BLaER1 treated with 17β-estradiol and CSF1 and Interleukin-3, amounts not matched to agents 10 nM and 100 nM (cell line): ENCODE measurements at regions not wholly inside any gene's neighbourhood (a gene's known extent, or its start where the extent isn't known, plus 50 kb on each side); places are given as distances from the start of the nearest gene placed in this dataset.
"Not testable (repeated sequence)": the region's sequence is repeated elsewhere in the genome, so short reads cannot be mapped to it uniquely, and the experiment has no call there.

Experiments used
- H3K27ac ChIP-seq, 11 experiments: shearing (Covaris generic); formaldehyde crosslinking; 2 replicates each; pipeline ENCODE4 v1.8.1; 2022
- H3K27me3 ChIP-seq, 11 experiments: shearing (Covaris generic); formaldehyde crosslinking; 2 replicates each; pipeline ENCODE4 v1.8.1; 2022
- H3K36me3 ChIP-seq, 11 experiments: shearing (Covaris generic); formaldehyde crosslinking; 2 replicates each; pipeline ENCODE4 v1.8.1; 2022
- H3K4me1 ChIP-seq, 10 experiments: shearing (Covaris generic); formaldehyde crosslinking; 2 replicates each; pipeline ENCODE4 v1.8.1; 2022
- H3K4me2 ChIP-seq, 11 experiments: shearing (Covaris generic); formaldehyde crosslinking; 2 replicates each; pipeline ENCODE4 v1.8.1; 2022
- H3K4me3 ChIP-seq, 10 experiments: shearing (Covaris generic); formaldehyde crosslinking; 2 replicates each; pipeline ENCODE4 v1.8.1; 2022
- H3K9ac ChIP-seq, 11 experiments: shearing (Covaris generic); formaldehyde crosslinking; 2 replicates each; pipeline ENCODE4 v1.8.1; 2022
- H3K9me3 ChIP-seq, 11 experiments: shearing (Covaris generic); formaldehyde crosslinking; replicated peaks in 1 of 11; 2 replicates each; pipeline ENCODE4 v1.8.1; 2022
- H4K20me1 ChIP-seq, 11 experiments: shearing (Covaris generic); formaldehyde crosslinking; 2 replicates each; pipeline ENCODE4 v1.8.1; 2022
- Cebpa-rat ChIP-seq, 11 experiments: shearing (Covaris generic); IDR thresholded peaks; 2 replicates each; pipeline ENCODE4 v1.8.1; 2022

DNA sequence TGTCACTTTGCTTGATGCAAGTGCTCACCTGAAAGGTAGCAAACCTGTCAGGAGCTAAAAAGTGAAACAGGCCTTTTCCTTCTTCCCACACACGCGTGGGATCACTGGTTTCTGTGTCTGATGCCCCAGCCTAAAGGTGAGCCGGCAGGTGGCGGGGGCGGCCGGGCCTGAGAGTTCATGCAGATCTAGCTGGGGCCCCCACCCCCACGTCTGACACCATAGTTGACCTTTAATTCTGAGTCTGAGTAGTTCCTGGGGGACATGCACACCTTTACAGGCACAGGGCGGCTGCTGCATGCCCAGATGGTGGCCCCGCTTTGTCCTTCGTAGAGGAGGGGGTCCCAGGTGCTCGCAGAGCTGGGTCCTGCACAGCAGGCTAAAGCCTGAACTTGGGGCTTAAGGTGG, 345.3 kb downstream of the TEX29 start:
- TF ChIP-seq Cebpa-rat (IDR thresholded peaks at IDR 0.05): no peak
- Histone ChIP-seq H3K27ac (no peak overlapping the region), H3K9me3 (no peaks in the 10 kb centered on the region), H3K4me1 (peaks cover 0 to 13% (median 0%) of the 10 kb centered on the region in 10 experiments; a peak in 5 of 20 replicates), H4K20me1 (0 out of 22 replicates have a peak, but pooled peaks cover 0 to 6% (median 0%) of the 10 kb centered on the region in 11 experiments), H3K4me2 (no peak overlapping the region), H3K36me3 (no peaks in the 10 kb centered on the region), H3K27me3 (no peaks in the 10 kb centered on the region), H3K9ac (no peak overlapping the region), H3K4me3 (no peak overlapping the region)

- Histone ChIP-seq H3K27ac (no peak overlapping the region), H4K20me1 (0 out of 22 replicates have a peak, but pooled peaks cover 0 to 6% (median 0%) of the 10 kb centered on the region in 11 experiments), H3K27me3 (no peaks in the 10 kb centered on the region), H3K4me1 (peaks cover 0 to 8% (median 0%) of the 10 kb centered on the region in 10 experiments; a peak in 4 of 20 replicates), H3K9ac (no peak overlapping the region), H3K36me3 (no peaks in the 10 kb centered on the region), H3K4me3 (no peak overlapping the region), H3K4me2 (no peak overlapping the region), H3K9me3 (no peaks in the 10 kb centered on the region)
- TF ChIP-seq Cebpa-rat (IDR thresholded peaks at IDR 0.05): no peak
Observed at GRCh38 chr13:111666164-111666776, 345.8 kb downstream of the TEX29 start.

GRCh38 chr13:111667757-111668156, 347.3 kb downstream of the TEX29 start:
- Histone ChIP-seq H3K27ac (no peak overlapping the region), H3K27me3 (no peaks in the 10 kb centered on the region), H3K4me3 (no peak overlapping the region), H3K9ac (no peak overlapping the region), H3K4me1 (peaks cover 0 to 8% (median 0%) of the 10 kb centered on the region in 10 experiments; a peak in 4 of 20 replicates), H3K9me3 (no peaks in the 10 kb centered on the region), H4K20me1 (0 out of 22 replicates have a peak, but pooled peaks cover 0 to 6% (median 0%) of the 10 kb centered on the region in 11 experiments), H3K4me2 (no peak overlapping the region), H3K36me3 (no peaks in the 10 kb centered on the region)
- no peak for TF ChIP-seq Cebpa-rat (IDR thresholded peaks at IDR 0.05)

- H4K20me1 ChIP-seq: 0 out of 22 replicates have a peak, but pooled peaks cover 0 to 6% (median 0%) of the 10 kb centered on the region in 11 experiments
- no peak for TF ChIP-seq Cebpa-rat (IDR thresholded peaks at IDR 0.05)
- H3K9me3 ChIP-seq: no peaks in the 10 kb centered on the region
- H3K36me3 ChIP-seq: no peaks in the 10 kb centered on the region
- peaks cover 0 to 1% (median 0%) of the 10 kb centered on the region in 10 experiments; a peak in 2 of 20 replicates for H3K4me1 ChIP-seq
- H3K9ac ChIP-seq: no peak overlapping the region
- H3K4me2 ChIP-seq: no peak overlapping the region
- H3K4me3 ChIP-seq: no peak overlapping the region
- no peak overlapping the region for H3K27ac ChIP-seq
- no peaks in the 10 kb centered on the region for H3K27me3 ChIP-seq
Observed at GRCh38 chr13:111668451-111668850, 348.0 kb downstream of the TEX29 start.

DNA sequence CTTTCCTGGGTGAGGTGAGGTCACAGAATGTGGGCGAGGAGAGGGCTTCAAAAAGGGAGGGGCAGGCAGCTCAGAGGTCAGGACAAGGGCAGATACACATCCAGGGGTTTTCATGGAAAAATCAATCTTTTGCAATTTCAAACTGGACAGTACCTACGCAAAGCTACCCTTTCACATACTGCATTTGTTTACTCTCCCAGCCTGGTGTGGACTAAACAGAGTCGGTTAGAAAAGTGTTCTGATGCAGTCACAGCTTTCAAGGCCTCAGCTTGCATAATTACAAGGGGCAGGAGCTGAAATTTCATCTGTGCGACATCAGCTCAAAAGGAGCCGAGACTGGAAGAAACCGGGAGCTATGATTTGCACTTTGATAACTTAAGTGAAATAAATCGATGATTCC, 351.8 kb downstream of the TEX29 start:
- not testable (repeated sequence) for H3K4me1 ChIP-seq, H3K9ac ChIP-seq, H3K9me3 ChIP-seq, H3K27me3 ChIP-seq, H3K4me2 ChIP-seq, H4K20me1 ChIP-seq, H3K4me3 ChIP-seq, H3K36me3 ChIP-seq, H3K27ac ChIP-seq

- H3K4me2 ChIP-seq, H4K20me1 ChIP-seq, H3K4me1 ChIP-seq, H3K36me3 ChIP-seq, H3K9me3 ChIP-seq, H3K9ac ChIP-seq, H3K27ac ChIP-seq, H3K27me3 ChIP-seq, H3K4me3 ChIP-seq: not testable (repeated sequence)
Observed at GRCh38 chr13:111678120-111678882, 357.9 kb downstream of the TEX29 start.

DNA sequence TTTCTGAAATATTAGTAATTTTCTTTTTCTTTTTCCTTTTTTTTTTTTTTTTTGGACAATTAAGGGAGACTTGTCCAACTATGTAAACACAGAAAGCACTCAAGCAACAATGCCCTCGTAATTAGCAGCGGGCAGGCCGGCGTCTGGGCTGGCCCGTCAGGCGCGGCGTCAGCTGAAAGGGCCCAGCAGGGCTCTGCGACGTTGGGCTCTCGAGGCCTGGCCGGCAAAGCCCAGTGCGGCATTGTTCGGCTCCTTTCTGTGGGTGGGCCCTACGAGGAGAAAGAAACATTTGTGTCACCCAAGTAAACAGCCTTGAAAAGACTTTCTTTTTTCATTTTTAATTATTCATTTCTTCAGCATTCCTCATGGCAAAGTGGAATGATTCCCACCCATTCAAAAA, 359.2 kb downstream of the TEX29 start:
- H3K9me3 ChIP-seq, H3K4me3 ChIP-seq, H3K36me3 ChIP-seq, H3K4me2 ChIP-seq, H3K4me1 ChIP-seq, H3K27me3 ChIP-seq, H3K9ac ChIP-seq, H3K27ac ChIP-seq, H4K20me1 ChIP-seq: not testable (repeated sequence)

DNA sequence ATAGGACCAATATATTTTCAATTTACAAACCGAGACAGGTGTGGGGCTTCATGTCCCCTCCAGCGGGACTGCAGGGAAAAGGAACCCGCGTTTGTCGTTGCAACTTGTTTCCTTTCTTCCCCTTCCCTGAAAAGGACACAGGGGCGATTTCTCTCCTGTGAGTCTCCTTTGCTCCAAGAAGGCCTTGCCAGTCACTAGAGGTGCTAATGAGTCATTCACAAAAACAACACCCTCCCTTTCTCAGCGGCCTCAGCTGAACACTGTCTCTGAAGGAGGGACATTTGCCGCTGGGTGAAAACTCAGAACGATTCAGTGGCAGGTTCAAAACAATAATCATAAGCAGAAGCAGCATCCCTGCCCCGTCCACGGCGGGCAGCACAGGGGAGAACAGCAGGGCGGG, 359.7 kb downstream of the TEX29 start:
- not testable (repeated sequence) for H3K4me2 ChIP-seq, H3K9ac ChIP-seq, H3K27me3 ChIP-seq, H3K9me3 ChIP-seq, H3K27ac ChIP-seq, H3K4me3 ChIP-seq, H4K20me1 ChIP-seq, H3K36me3 ChIP-seq, H3K4me1 ChIP-seq

- not testable (repeated sequence) for H3K27me3 ChIP-seq, H3K9ac ChIP-seq, H3K4me2 ChIP-seq, H3K36me3 ChIP-seq, H3K27ac ChIP-seq, H3K4me1 ChIP-seq, H3K4me3 ChIP-seq, H3K9me3 ChIP-seq, H4K20me1 ChIP-seq
Observed at GRCh38 chr13:111692028-111692427, 371.6 kb downstream of the TEX29 start.

DNA sequence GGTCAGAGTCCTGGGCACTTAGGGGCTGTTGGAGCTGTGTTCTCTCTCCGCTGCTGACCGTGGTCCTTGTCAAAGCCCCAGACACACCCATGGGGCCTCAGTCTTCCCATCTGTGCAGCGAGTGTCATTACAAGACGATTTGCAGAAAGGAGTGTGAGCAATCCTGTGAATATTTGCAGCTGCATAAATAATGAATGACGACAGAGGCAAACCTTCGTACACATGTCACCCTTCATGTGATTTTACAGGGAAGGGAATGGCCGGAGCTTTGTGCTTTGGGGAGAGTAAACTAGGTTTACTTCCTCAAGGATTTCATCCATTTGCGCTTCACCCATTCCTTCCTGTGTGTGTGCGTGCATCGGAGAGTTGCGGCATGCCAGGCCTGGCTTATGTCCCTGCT, 370.8 kb upstream of the SOX1 start:
- H3K4me2 ChIP-seq, H3K4me3 ChIP-seq, H3K36me3 ChIP-seq, H3K4me1 ChIP-seq, H3K9ac ChIP-seq, H4K20me1 ChIP-seq, H3K27me3 ChIP-seq, H3K9me3 ChIP-seq, H3K27ac ChIP-seq: not testable (repeated sequence)

- not testable (repeated sequence) for H3K4me1 ChIP-seq, H4K20me1 ChIP-seq, H3K9me3 ChIP-seq, H3K9ac ChIP-seq, H3K4me3 ChIP-seq, H3K27me3 ChIP-seq, H3K36me3 ChIP-seq, H3K27ac ChIP-seq, H3K4me2 ChIP-seq
Observed at GRCh38 chr13:111702059-111702458, 364.9 kb upstream of the SOX1 start.
